K562 (cell line): ENCODE measurements at regions not wholly inside any gene's neighbourhood (a gene's known extent, or its start where the extent isn't known, plus 50 kb on each side); places are given as distances from the start of the nearest gene placed in this dataset.

Experiments
- ETV6 ChIP-seq, 3 experiments: fragments of 150-350 bp in 1 of 3; sonication (generic) in 1 of 3; formaldehyde crosslinking in 1 of 3; IDR thresholded peaks; 2 replicates each; pipeline versions ENCODE4 v1.6.1 to v1.8.0; 2014 to 2022; ENCODE audit warnings: borderline replicate concordance in 2 of 3, low read depth in 2 of 3, antibody characterized with exemption in 1 of 3, low read length in 1 of 3, mild to moderate bottlenecking in 1 of 3, missing genetic modification reagents in 1 of 3
- FOXA3 ChIP-seq, 2 experiments: fragments of 450-650 bp in 1 of 2; sonication (generic) in 1 of 2; formaldehyde crosslinking; IDR thresholded peaks in 1 of 2; conservative IDR thresholded peaks in 1 of 2; 2 replicates each; pipeline versions ENCODE4 v1.4.0 to v1.8.0; 2020 to 2022; ENCODE audit warnings: mild to moderate bottlenecking in 2 of 2, missing genetic modification reagents in 1 of 2
- MXI1 ChIP-seq: IDR thresholded peaks from 2 replicates; pipeline ENCODE4 v1.6.1; 2011; ENCODE audit warnings: low read depth, mild to moderate bottlenecking, improper control_type of control experiment, low read length
- SNRNP70 ChIP-seq: fragments of 200-400 bp; formaldehyde crosslinking; optimal IDR thresholded peaks from 2 replicates; pipeline ENCODE3; 2017; ENCODE audit warnings: low read depth, low read length
- TAF1 ChIP-seq: IDR thresholded peaks from 2 replicates; pipeline ENCODE4 v1.6.1; 2011; ENCODE audit warnings: mild to moderate bottlenecking, low read length, moderate library complexity; ENCODE audit not compliant: insufficient read depth, control insufficient read depth, severe bottlenecking; ENCODE audit errors: extremely low read depth
- TEAD1 ChIP-seq, 2 experiments: fragments of 450-650 bp in 1 of 2; sonication (generic) in 1 of 2; formaldehyde crosslinking; IDR thresholded peaks; 2 replicates each; pipeline versions ENCODE4 v1.4.0 to v1.8.0; 2020 to 2022; ENCODE audit warnings: mild to moderate bottlenecking in 2 of 2, missing genetic modification reagents in 1 of 2
- YBX1 ChIP-seq: fragments of 450-650 bp; IDR thresholded peaks from 2 replicates; pipeline ENCODE4 v1.7.1; 2016; ENCODE audit warnings: mild to moderate bottlenecking
- YY1 ChIP-seq, 3 experiments: IDR thresholded peaks; 2 replicates each; pipeline ENCODE4 v1.6.1; 2011; ENCODE audit warnings: low read length in 2 of 3, mild to moderate bottlenecking in 2 of 3, moderate library complexity in 2 of 3, borderline replicate concordance in 1 of 3, control low read depth in 1 of 3, low read depth in 1 of 3; ENCODE audit not compliant: insufficient read depth in 3 of 3, insufficient replicate concordance in 2 of 3, control insufficient read depth in 1 of 3, insufficient read length in 1 of 3; ENCODE audit errors: extremely low read depth in 1 of 3
- ZFX ChIP-seq: sonication (generic); formaldehyde crosslinking; IDR thresholded peaks from 2 replicates; pipeline ENCODE4 v1.8.0; 2022; ENCODE audit warnings: mild to moderate bottlenecking, missing genetic modification reagents, moderate library complexity
- ZNF76 ChIP-seq: fragments of 250-450 bp; sonication (Bioruptor Pico); IDR thresholded peaks from 2 replicates; pipeline ENCODE4 v1.4.0; 2020; ENCODE audit warnings: mild to moderate bottlenecking, moderate library complexity, borderline replicate concordance
- ZZZ3 ChIP-seq: fragments of 450-650 bp; IDR thresholded peaks from 2 replicates; pipeline ENCODE4 v1.6.1; 2016; ENCODE audit warnings: antibody characterized with exemption, mild to moderate bottlenecking, moderate library complexity
- TF ChIP-seq, protein P1 (sequence below): sonication (generic); formaldehyde crosslinking; IDR thresholded peaks from 2 replicates; pipeline ENCODE4 v1.8.1; 2022; ENCODE audit warnings: missing genetic modification reagents
- TF ChIP-seq, protein P2 (sequence below): fragments of 250-450 bp; sonication (Bioruptor Pico); IDR thresholded peaks from 2 replicates; pipeline ENCODE4 v1.8.0; 2022; ENCODE audit warnings: moderate library complexity, mild to moderate bottlenecking, inconsistent platforms
- TF ChIP-seq, protein P3 (sequence below), 2 experiments: fragments of 450-650 bp; formaldehyde crosslinking in 1 of 2; IDR thresholded peaks; 2 replicates each; pipeline versions ENCODE4 v1.4.0 to v1.6.1; 2014 to 2020; ENCODE audit warnings: mild to moderate bottlenecking in 2 of 2, borderline replicate concordance in 1 of 2, low read depth in 1 of 2

DNA sequence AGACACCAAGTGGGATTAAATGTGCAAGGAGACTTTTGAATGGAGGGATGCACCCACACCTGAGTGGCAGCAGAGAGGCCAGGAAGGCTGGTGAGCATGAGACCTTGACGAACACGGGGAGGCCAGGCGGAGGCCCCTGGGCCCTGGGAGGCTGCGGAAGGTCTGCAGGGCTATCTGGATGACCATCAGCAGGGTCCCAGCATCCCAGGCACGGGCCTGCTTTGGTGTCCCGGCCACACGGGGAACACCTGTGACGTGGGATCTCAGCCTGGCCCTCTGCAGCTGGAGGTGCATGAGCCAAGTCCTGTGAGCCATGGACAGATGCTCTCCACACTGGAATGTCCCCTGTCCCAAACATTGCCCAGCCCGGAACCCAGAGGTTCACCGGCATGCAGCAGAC, 174.0 kb upstream of the FOXD4L5 start:
- no peak for TF ChIP-seq ETV6 (IDR thresholded peaks at IDR 0.05; ENCODE audit: borderline replicate concordance in 1 of 2, low read depth in 2 of 2, low read length in 1 of 2)
- no peak for TF ChIP-seq ETV6 (CRISPR knock-in tag; IDR thresholded peaks at IDR 0.05; ENCODE audit: borderline replicate concordance)
- no peak for TF ChIP-seq ZZZ3
- TF ChIP-seq, protein P1, sequence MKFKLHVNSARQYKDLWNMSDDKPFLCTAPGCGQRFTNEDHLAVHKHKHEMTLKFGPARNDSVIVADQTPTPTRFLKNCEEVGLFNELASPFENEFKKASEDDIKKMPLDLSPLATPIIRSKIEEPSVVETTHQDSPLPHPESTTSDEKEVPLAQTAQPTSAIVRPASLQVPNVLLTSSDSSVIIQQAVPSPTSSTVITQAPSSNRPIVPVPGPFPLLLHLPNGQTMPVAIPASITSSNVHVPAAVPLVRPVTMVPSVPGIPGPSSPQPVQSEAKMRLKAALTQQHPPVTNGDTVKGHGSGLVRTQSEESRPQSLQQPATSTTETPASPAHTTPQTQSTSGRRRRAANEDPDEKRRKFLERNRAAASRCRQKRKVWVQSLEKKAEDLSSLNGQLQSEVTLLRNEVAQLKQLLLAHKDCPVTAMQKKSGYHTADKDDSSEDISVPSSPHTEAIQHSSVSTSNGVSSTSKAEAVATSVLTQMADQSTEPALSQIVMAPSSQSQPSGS (CRISPR knock-in tag), result no peak
- no peak for TF ChIP-seq TEAD1 (CRISPR knock-in tag; IDR thresholded peaks at IDR 0.05)
- TF ChIP-seq FOXA3 (CRISPR knock-in tag; conservative IDR thresholded peaks at IDR 0.05 in 1 of 2, IDR thresholded peaks at IDR 0.05 in 1 of 2), result no peak
- no peak for TF ChIP-seq YBX1
- no peak for TF ChIP-seq ZNF76 (CRISPR knock-in tag)
- no peak for TF ChIP-seq TAF1
- no peak for TF ChIP-seq YY1 (IDR thresholded peaks at IDR 0.05; ENCODE audit: borderline replicate concordance in 1 of 3, control insufficient read depth in 1 of 3, extremely low read depth in 1 of 3, insufficient read depth in 3 of 3, insufficient read length in 1 of 3, insufficient replicate concordance in 2 of 3, low read depth in 1 of 3, low read length in 2 of 3)
- TF ChIP-seq ZFX (CRISPR knock-in tag), result no peak
- TF ChIP-seq, protein P2, sequence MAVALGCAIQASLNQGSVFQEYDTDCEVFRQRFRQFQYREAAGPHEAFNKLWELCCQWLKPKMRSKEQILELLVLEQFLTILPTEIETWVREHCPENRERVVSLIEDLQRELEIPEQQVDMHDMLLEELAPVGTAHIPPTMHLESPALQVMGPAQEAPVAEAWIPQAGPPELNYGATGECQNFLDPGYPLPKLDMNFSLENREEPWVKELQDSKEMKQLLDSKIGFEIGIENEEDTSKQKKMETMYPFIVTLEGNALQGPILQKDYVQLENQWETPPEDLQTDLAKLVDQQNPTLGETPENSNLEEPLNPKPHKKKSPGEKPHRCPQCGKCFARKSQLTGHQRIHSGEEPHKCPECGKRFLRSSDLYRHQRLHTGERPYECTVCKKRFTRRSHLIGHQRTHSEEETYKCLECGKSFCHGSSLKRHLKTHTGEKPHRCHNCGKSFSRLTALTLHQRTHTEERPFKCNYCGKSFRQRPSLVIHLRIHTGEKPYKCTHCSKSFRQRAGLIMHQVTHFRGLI (CRISPR knock-in tag), result no peak
- TF ChIP-seq, protein P3, sequence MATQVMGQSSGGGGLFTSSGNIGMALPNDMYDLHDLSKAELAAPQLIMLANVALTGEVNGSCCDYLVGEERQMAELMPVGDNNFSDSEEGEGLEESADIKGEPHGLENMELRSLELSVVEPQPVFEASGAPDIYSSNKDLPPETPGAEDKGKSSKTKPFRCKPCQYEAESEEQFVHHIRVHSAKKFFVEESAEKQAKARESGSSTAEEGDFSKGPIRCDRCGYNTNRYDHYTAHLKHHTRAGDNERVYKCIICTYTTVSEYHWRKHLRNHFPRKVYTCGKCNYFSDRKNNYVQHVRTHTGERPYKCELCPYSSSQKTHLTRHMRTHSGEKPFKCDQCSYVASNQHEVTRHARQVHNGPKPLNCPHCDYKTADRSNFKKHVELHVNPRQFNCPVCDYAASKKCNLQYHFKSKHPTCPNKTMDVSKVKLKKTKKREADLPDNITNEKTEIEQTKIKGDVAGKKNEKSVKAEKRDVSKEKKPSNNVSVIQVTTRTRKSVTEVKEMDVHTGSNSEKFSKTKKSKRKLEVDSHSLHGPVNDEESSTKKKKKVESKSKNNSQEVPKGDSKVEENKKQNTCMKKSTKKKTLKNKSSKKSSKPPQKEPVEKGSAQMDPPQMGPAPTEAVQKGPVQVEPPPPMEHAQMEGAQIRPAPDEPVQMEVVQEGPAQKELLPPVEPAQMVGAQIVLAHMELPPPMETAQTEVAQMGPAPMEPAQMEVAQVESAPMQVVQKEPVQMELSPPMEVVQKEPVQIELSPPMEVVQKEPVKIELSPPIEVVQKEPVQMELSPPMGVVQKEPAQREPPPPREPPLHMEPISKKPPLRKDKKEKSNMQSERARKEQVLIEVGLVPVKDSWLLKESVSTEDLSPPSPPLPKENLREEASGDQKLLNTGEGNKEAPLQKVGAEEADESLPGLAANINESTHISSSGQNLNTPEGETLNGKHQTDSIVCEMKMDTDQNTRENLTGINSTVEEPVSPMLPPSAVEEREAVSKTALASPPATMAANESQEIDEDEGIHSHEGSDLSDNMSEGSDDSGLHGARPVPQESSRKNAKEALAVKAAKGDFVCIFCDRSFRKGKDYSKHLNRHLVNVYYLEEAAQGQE (IDR thresholded peaks at IDR 0.05; ENCODE audit: borderline replicate concordance), result no peak
- TF ChIP-seq, protein P3 (CRISPR knock-in tag; IDR thresholded peaks at IDR 0.05; ENCODE audit: low read depth), result no peak
- TF ChIP-seq MXI1, result no peak
- no peak for TF ChIP-seq SNRNP70
